ENCODE measurements at regions not wholly inside any gene's neighbourhood (a gene's known extent, or its start where the extent isn't known, plus 50 kb on each side); places are given as distances from the start of the nearest gene placed in this dataset.
A peak's percentile ranks its signal among the peaks of the same experiment; 100 is the strongest.

DNA sequence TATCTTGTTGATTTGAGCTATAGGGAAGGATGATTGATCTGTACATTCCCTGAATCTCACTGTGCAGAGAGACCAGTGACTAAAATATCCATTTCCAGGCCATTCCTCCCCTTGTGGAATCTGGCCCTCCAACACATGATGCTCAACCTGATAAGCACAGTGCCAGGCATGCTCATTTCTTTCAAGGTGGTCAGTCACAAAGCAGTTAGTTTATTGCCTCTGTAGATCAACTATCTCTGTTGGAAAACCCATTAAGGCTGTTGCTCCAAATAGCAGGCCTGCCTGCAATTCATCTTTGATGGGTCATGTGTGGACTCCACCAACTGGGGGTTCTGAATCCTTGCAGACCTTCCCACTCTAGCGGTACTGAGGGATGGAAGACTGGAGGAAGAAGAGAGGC is 168.6 kb upstream of the FOXK1 start:
- TF ChIP-seq, protein P1, sequence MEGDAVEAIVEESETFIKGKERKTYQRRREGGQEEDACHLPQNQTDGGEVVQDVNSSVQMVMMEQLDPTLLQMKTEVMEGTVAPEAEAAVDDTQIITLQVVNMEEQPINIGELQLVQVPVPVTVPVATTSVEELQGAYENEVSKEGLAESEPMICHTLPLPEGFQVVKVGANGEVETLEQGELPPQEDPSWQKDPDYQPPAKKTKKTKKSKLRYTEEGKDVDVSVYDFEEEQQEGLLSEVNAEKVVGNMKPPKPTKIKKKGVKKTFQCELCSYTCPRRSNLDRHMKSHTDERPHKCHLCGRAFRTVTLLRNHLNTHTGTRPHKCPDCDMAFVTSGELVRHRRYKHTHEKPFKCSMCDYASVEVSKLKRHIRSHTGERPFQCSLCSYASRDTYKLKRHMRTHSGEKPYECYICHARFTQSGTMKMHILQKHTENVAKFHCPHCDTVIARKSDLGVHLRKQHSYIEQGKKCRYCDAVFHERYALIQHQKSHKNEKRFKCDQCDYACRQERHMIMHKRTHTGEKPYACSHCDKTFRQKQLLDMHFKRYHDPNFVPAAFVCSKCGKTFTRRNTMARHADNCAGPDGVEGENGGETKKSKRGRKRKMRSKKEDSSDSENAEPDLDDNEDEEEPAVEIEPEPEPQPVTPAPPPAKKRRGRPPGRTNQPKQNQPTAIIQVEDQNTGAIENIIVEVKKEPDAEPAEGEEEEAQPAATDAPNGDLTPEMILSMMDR (IDR thresholded peaks at IDR 0.05; ENCODE audit: low read depth, low read length) = no peak
- H3K4me3 ChIP-seq (replicated peaks in 1 of 2; ENCODE audit: low read depth in 2 of 2, low read length in 2 of 2) = no peak overlapping the region
- DNase-seq (ENCODE audit: low read depth in 2 of 2) = no peak

DNA sequence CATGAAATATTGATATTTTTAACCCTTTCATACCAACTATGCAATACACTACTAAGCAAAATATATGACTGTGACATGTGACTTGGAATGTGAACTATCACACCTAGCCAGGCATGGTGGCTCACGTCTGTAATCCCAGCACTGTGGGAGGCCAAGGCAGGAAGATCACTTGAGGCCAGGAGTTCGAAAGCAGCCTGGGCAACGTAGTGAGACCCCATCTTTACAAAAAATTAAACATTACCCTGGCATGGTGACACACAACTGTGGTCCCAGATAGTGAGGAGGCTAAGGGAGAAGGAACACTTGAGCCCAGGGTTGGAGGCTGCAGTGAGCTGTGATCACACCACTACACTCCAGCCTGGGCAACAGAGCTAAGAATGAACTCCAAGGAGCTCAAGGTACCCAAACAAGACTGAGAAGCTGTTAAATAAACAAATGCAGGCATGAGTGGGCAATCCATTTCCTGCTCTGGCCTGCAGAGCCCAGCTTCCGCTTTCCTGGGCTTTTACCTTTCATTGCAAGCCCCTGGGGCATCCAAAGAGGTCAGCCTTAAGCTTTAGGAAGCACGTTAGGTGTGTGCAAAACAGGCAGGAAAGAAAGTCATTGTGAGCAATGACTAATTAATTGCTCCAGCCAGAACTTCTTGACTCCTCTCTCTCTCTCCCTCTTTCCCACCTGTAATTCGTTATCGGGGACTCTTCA is 162.1 kb upstream of the FOXK1 start:
- no peak overlapping the region for H3K4me3 ChIP-seq (replicated peaks in 1 of 2; ENCODE audit: low read depth in 2 of 2, low read length in 2 of 2)
- no peak for DNase-seq (ENCODE audit: low read depth in 2 of 2)
- TF ChIP-seq, protein P1 (IDR thresholded peaks at IDR 0.05; ENCODE audit: low read depth, low read length) = no peak

DNA sequence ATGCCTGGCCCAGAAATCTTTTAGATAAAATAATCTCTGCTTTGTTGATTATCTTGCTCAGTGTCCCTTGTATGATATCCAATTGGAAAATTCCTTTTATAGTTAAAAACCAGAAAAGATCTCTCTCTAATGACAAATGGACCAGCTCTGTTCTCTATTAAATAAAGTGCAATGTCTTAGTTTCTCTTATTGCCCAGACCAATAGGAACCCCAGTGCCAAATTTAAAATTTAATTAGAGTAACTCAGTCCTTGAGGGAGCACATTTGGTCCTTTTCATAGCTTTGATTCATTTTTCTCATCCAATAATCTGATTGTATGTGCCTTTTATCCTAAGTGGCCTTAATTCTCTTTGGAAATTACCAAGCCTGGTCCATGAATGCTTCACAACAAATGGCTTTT is 158.9 kb upstream of the FOXK1 start:
- no peak overlapping the region for H3K4me3 ChIP-seq (replicated peaks in 1 of 2; ENCODE audit: low read depth in 2 of 2, low read length in 2 of 2)
- TF ChIP-seq, protein P1 (IDR thresholded peaks at IDR 0.05; ENCODE audit: low read depth, low read length) = no peak
- DNase-seq (ENCODE audit: low read depth in 2 of 2) = no peak

DNA sequence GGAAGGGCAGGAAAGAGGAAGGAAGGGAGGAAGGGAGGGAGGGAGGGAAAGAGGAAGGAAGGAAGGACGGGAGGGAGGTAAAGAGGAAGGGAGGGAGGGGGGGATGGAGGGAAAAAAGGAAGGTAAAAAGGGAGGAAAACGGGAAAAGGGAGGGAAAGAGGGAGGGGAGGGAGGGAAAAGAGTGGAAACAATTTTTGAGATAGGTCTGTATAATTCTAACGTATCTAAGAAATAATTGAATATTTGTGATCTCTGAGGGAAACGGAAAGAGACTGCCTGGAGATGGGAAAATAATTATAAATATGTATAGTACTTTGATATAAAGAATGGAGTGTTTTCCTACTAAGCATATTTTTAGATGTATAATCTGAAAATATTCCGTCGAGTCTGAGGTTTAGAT is 158.2 kb upstream of the FOXK1 start:
- no peak overlapping the region for H3K4me3 ChIP-seq (replicated peaks in 1 of 2; ENCODE audit: low read depth in 2 of 2, low read length in 2 of 2)
- TF ChIP-seq, protein P1 (IDR thresholded peaks at IDR 0.05; ENCODE audit: low read depth, low read length) = no peak
- no peak for DNase-seq (ENCODE audit: low read depth in 2 of 2)

DNA sequence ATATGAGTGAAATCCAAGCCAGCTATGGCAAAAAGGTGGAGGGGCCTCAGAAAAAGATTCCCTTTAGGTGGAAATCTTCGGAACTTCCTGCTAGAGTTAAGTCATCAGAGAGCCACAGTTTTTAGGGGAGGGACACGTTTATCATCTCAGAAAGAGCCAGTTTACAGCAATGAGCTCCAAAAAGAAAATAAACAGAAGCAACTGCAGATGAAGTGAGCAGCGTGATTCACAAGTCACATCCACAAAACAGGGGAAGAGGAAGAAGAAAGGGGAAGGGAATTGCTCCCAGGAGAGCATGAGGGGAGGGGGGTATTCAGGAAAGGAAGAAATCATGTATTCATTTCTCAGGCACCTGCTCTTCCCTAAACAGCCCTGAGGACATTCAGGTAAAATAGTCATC is 156.2 kb upstream of the FOXK1 start:
- TF ChIP-seq, protein P1 (IDR thresholded peaks at IDR 0.05; ENCODE audit: low read depth, low read length) = no peak
- no peak for DNase-seq (ENCODE audit: low read depth in 2 of 2)

DNA sequence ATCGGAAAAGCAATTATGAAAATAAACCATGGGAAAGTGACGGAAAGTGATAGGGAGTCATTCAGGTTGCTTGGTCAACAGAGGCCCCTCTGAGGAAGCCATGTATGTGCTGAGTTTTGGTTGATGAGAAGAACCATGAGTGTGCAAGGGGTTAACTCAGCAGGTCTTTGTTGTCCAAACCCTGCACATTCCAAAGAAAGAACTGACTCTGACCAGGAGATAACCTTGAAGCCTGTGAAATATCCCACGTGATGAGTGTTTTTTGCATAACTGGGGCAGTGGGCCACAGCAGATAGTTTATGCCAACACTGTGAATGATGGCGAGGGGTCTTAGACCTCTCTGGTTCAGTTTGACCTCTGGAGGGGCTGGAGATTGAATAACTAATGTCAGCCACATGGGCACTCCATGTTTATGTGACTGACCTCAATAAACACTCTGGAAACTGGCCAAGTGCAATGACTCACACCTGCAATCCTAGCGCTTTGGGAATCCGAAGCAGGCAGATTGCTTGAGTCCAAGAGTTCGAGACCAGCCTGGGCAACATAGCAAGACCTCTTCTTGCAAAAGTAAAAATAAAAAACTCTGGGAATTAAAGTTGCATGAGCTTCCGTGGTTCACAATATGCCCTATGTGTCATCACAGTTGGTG is 154.0 kb upstream of the FOXK1 start:
- H3K4me3 ChIP-seq (replicated peaks in 1 of 2; ENCODE audit: low read depth in 2 of 2, low read length in 2 of 2) = no peak overlapping the region
- peak in 1 of 2 donors; percentile 7 for DNase-seq (ENCODE audit: low read depth in 2 of 2)
- TF ChIP-seq, protein P1 (IDR thresholded peaks at IDR 0.05; ENCODE audit: low read depth, low read length) = no peak

More for the DNA sequence above, 156.2 kb upstream of the FOXK1 start:
- H3K4me3 ChIP-seq (replicated peaks in 1 of 2; ENCODE audit: low read depth in 2 of 2, low read length in 2 of 2) = no peak overlapping the region

All from cardiac fibroblast (primary cell).